ENCODE measurements at regions not wholly inside any gene's neighbourhood (a gene's known extent, or its start where the extent isn't known, plus 50 kb on each side); places are given as distances from the start of the nearest gene placed in this dataset.

GRCh38 chr4:163915896-163916295 is 421.4 kb downstream of the TMA16 start:
- Histone ChIP-seq H3K36me3 (ENCODE audit: control insufficient read depth, insufficient read depth, low read length) (no peaks in the 10 kb centered on the region), H3K4me3 (replicated peaks; ENCODE audit: low read depth, low read length) (no peak overlapping the region), H3K27me3 (replicated peaks; ENCODE audit: control insufficient read depth, insufficient read depth, low read length) (no peaks in the 10 kb centered on the region)
- no peak for DNase-seq (ENCODE audit: extremely low read depth, insufficient read length)
- no peak for TF ChIP-seq CTCF (IDR thresholded peaks at IDR 0.05; ENCODE audit: insufficient read depth, low read length, poor library complexity, severe bottlenecking)

GRCh38 chr4:163920426-163920825 is 425.9 kb downstream of the TMA16 start:
- no peak overlapping the region for H3K4me3 ChIP-seq (replicated peaks; ENCODE audit: low read depth, low read length)
- H3K27me3 ChIP-seq (replicated peaks; ENCODE audit: control insufficient read depth, insufficient read depth, low read length), result no peaks in the 10 kb centered on the region
- H3K36me3 ChIP-seq (ENCODE audit: control insufficient read depth, insufficient read depth, low read length), result no peaks in the 10 kb centered on the region
- no peak for TF ChIP-seq CTCF (IDR thresholded peaks at IDR 0.05; ENCODE audit: insufficient read depth, low read length, poor library complexity, severe bottlenecking)
- DNase-seq (ENCODE audit: extremely low read depth, insufficient read length), result no peak

GRCh38 chr4:163922302-163922701 is 427.8 kb downstream of the TMA16 start:
- Histone ChIP-seq H3K27me3 (replicated peaks; ENCODE audit: control insufficient read depth, insufficient read depth, low read length) (no peaks in the 10 kb centered on the region), H3K36me3 (ENCODE audit: control insufficient read depth, insufficient read depth, low read length) (no peaks in the 10 kb centered on the region), H3K4me3 (replicated peaks; ENCODE audit: low read depth, low read length) (no peak overlapping the region)
- no peak for DNase-seq (ENCODE audit: extremely low read depth, insufficient read length)
- TF ChIP-seq CTCF (IDR thresholded peaks at IDR 0.05; ENCODE audit: insufficient read depth, low read length, poor library complexity, severe bottlenecking), result no peak

GRCh38 chr4:163923092-163923491 is 428.6 kb downstream of the TMA16 start:
- DNase-seq (ENCODE audit: extremely low read depth, insufficient read length), result no peak
- no peak for TF ChIP-seq CTCF (IDR thresholded peaks at IDR 0.05; ENCODE audit: insufficient read depth, low read length, poor library complexity, severe bottlenecking)
- no peak overlapping the region for H3K4me3 ChIP-seq (replicated peaks; ENCODE audit: low read depth, low read length)
- no peaks in the 10 kb centered on the region for H3K36me3 ChIP-seq (ENCODE audit: control insufficient read depth, insufficient read depth, low read length)
- no peaks in the 10 kb centered on the region for H3K27me3 ChIP-seq (replicated peaks; ENCODE audit: control insufficient read depth, insufficient read depth, low read length)

- Histone ChIP-seq H3K4me3 (replicated peaks; ENCODE audit: low read depth, low read length) (no peak overlapping the region), H3K27me3 (replicated peaks; ENCODE audit: control insufficient read depth, insufficient read depth, low read length) (no peaks in the 10 kb centered on the region), H3K36me3 (ENCODE audit: control insufficient read depth, insufficient read depth, low read length) (no peaks in the 10 kb centered on the region)
- no peak for DNase-seq (ENCODE audit: extremely low read depth, insufficient read length)
- no peak for TF ChIP-seq CTCF (IDR thresholded peaks at IDR 0.05; ENCODE audit: insufficient read depth, low read length, poor library complexity, severe bottlenecking)
Observed at GRCh38 chr4:163930086-163930485, 435.6 kb downstream of the TMA16 start.

GRCh38 chr4:163932504-163932903 is 438.0 kb downstream of the TMA16 start:
- Histone ChIP-seq H3K27me3 (replicated peaks; ENCODE audit: control insufficient read depth, insufficient read depth, low read length) (no peaks in the 10 kb centered on the region), H3K4me3 (replicated peaks; ENCODE audit: low read depth, low read length) (no peak overlapping the region), H3K36me3 (ENCODE audit: control insufficient read depth, insufficient read depth, low read length) (no peaks in the 10 kb centered on the region)
- no peak for DNase-seq (ENCODE audit: extremely low read depth, insufficient read length)
- TF ChIP-seq CTCF (IDR thresholded peaks at IDR 0.05; ENCODE audit: insufficient read depth, low read length, poor library complexity, severe bottlenecking), result no peak

Data from GM06990 (cell line).